ENCODE measurements at regions not wholly inside any gene's neighbourhood (a gene's known extent, or its start where the extent isn't known, plus 50 kb on each side); places are given as distances from the start of the nearest gene placed in this dataset.

- TF ChIP-seq MAFK (IDR thresholded peaks at IDR 0.05; ENCODE audit: partially characterized antibody) (no peak), CTCF (IDR thresholded peaks at IDR 0.05) (no peak), POLR2A (IDR thresholded peaks at IDR 0.05; ENCODE audit: low read length) (no peak)
These were observed 55.0 kb upstream of the EPHA3 start for GRCh38 chr3:89052386-89052785.
